Activated T-cell treated with anti-CD3 and anti-CD28 coated beads for 48 hours (primary cell): ENCODE measurements at regions not wholly inside any gene's neighbourhood (a gene's known extent, or its start where the extent isn't known, plus 50 kb on each side); places are given as distances from the start of the nearest gene placed in this dataset.
"Not testable (repeated sequence)": the region's sequence is repeated elsewhere in the genome, so short reads cannot be mapped to it uniquely, and the experiment has no call there.

Experiments used
- DNase-seq: peaks from one replicate; pipeline ENCODE4 v3.0.0-alpha.2; 2020; ENCODE audit warnings: low read depth

DNA sequence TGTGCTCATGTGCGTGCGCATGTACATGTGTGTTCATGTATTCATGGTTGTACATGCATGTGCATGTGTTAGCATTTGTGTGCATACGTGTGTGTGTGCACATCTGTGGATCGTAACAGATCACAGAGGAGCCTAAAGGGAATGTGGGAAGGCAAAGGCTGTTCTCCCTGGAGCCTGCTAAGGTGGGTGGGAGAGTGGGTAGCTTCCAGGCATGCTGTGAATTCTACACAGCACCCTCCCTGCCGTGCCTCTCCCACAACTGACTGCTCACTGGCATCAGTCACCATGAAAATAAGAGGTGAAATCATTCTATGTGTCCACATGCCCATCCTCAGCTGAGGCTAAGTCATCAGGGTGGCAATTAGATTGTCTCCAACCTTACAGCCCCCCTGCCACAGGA, 600.9 kb downstream of the MID1IP1 start:
- no peak for DNase-seq

DNA sequence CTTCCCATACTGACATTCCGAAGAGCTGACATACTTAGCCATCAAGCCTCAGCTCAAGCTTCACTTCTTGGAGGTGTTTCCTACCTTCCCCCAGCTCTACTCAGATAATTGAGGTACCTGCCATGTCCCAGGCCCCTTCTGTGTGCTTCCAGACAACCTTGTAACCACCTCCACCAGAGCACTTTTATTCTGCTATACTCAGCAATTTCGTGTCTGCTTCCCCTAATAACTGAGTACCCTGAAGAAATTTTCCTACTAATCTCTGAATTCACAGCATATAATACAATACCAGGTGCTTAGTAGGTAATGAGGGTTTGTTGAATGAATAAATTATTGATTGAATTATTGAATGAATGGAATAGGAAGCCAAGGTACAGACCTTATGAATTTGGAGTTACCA, 605.5 kb downstream of the MID1IP1 start:
- DNase-seq, result no peak

DNA sequence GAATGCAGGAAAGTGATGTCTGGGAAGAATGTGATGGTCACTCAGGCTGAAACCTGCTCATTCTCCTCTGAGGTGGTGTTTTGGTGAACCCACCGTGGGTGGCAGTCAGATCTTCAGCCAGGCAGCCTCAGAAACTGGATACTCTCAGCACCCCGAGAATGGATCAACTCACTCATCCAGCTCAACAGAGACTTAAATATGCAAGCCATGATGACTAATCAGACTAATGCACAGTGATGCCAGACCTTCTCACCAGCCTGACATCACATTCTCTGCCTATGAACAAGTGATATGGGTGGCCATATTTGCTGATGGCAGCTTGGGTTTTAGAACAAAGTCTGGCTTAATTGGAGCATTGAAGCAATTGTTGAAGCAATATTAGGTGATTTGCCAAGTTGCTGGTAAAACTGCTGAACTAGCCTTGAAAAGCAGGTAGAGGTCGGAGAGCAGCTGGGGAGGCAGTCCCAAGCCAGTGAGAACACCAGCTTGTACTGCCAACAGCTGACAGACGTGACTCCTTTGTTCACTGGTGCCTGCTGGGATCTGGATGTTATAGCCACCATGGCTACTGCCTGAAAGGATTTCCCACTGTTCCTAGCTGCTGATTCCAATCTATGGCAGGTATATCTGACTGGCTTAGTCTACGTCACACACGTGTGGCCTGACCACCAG, 608.1 kb downstream of the MID1IP1 start:
- no peak for DNase-seq

DNA sequence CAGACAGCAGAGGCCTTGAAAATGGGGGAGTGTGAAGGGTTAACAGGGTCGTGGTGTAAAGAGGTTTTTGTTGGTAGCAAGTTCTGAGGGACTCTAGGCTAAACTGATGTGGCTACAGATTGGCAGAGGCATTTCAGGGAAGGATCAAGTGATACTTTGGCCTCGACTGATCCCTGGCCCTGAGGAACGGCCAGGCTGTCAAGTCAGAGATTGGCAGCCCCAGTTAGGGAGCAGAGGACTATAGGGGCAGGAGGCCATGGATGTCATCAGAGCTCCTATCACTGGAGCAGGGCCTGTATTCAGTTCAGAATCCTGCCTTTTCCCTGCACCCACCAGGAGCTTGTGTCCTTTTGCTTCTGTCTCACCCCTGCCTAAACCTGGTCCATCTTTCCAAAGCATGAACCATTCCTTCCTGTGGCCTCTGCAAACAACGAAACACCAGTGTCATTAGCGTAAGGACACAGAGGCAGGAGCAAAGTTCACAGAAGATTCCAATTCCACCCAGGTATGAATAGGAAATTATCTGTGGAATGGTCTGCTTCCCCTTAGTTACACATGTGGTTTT, 613.1 kb downstream of the MID1IP1 start:
- no peak for DNase-seq

DNA sequence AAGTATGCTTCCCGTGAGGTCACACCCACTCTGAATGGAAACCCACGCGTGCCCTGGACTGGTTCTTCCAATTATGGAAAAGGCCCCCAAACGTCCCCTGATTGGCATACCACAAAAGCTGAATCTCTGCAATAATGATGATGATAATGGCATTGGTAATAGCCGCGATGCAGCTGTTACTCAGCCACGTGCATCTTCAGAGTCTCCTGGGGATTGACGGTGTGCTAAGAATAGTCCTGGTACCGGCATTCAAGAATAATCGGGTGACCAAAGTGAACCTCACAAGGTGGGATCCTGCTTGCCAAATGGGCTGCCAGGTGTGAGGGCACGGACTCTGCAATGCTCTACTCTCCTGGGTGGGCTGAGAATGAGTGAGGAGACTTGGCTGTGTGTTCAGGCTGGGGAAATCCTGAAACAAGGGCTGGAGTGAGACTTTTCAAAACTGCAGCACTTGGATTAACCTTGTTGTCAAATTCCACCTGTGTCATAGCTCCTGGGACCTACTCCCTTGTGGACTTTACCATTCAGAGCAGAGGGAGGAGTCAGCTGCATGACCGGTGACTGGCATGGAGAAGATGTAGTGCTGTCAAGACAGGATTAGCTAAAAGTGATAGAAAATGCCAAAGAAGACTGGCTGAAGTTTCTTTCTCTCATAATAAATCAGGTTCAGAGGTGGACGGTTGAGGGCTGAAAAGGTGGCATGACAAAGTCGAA, 615.4 kb downstream of the MID1IP1 start:
- DNase-seq, result no peak

DNA sequence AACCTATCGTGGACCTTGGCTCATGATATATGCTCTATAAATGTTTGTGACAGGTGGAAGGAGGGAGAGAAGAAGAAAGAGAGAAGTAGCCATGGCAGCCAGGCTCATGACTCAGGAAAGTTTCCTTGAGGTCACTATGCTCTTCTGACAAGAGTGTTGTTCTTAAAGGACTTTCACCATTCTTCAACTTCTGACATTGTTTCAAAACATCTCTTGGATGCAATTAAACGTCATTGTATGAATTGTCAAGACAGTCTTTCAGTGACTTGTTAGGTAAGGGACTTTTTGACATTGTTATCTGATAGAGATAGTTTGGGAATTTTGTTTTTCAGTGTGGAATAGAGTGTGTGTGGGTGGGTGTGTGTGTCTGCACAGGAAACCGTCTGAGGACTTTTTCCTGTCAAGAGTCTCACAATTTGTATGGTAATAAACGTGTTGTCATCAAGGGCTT, 617.0 kb downstream of the MID1IP1 start:
- DNase-seq, result no peak

DNA sequence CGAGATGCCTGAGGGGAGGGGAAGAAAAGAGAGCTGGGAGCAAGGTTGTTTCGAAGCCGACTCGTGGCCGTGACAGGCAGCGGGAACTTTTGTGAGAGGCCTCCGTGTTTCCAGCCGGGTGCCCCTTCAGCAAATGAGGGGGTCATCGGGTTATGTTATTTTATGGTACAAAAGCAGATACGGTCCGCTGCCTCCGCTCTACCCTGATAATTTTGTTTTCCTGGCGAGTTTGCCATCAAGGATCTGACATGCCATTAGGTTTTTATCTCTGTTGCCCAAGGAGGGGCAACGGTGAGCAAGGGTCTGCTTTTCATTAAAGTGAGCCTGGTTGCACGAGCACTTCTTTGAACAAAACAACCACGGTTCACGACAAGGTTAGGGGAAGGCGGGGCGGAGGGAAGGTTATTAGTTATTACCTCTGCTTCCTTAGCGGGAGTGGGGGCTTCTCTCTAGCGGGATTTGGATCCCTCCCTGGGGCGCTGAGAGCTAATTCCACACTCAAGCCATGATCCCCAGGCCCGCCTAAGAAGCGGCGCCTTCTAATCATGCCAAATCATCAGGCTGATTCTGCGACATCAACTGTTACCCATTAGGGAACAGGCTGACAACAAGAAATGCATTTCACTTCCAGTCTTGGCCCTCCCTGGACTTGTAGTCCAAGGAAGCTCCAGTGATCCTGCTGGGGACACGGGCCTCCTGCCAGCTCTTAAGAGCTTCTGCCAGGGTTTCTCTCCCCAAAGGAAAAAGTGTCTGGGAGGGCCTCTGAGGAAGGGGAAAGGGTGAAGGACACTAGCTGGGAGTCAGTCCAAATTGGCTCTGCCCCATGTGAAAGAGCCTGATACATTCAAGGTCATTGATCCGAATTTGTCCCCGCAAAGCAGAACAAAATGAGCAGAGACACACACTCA, 617.7 kb downstream of the MID1IP1 start:
- no peak for DNase-seq

DNA sequence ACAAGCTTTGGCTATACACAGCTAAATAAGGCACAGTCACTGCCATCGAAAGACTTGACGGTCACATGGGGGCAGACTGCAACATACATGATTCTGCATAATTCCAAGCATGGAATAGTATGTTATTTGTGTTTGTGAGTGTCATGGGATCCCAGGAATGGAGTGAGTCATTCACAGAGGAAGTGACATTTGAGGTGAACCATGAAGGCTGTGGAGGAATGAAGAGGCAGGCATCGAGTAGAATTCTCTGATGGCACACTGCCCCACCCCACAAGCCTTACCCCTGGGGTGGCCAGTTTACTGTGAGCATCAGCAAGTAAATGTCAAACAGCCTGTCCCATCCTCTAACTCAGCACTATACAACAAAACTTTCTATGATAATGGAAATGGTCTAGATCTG, 619.7 kb downstream of the MID1IP1 start:
- no peak for DNase-seq

DNA sequence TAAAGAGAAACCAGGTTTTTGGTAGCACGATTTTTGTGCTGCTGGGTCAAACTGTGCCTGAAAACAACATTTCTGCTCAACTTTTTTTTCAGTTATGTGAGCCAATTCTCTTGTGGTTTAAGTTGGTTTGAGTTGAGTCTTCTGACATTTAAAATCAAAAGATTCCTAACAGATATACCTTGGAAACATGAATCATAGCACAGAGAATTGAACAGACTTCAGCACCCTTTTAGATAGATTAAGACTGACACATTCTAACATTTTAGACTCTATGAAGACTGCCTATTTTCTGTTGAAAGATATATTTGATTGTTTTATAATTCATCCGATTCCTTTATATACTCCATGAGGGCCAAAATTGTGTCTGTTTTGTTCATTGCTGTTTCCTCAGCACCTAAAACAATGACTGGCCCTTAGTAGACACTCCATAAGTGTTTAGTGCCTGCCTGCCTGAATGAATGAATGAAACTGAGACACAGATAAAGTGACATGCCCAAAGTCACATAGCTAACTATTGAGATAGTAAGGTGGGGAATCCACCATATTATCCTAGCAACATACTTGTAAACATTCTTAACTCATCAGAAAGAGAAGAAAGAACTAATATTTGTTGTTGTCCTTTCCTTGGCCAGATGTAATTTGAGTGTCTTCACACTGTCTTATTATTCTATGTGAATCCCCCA, 624.0 kb downstream of the MID1IP1 start:
- DNase-seq, result no peak

DNA sequence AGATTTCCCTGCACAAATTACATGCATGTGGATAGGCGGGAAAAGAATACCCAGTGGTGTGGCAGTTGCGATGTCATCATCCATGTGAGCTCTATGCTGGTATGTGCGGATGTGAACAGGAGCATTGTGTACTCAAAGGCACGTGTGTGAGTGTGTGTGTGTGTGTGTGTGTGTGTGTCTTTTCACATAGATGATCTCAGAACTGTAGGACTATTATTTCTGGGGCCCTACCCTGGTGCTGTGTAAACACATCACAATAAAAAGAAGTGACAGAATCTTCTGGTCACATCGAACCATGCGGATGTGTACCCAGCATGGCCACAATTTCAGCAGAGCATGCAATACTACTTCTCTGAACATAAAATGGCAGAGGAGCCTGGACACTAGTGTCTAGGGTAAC, 624.8 kb downstream of the MID1IP1 start:
- no peak for DNase-seq

DNA sequence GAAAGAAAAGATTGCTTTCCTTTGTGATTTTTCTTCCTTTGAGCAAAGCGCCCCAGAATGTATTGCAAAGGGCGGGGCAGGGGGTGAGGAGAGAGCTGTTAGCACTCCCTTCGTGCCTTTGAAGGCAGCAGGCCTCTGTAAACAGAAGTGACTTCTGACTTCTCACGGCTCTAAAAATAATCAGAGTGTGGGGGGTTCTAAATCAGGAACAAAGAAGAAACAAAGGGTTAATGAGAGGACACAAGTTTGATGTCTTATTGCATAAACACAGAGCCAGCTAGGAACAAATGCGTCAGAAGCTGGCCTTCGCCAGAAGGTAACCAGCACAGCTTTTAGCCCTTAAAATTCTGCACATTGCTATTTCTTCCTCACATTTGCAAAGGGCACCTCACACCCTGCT, 626.2 kb downstream of the MID1IP1 start:
- DNase-seq, result no peak

DNA sequence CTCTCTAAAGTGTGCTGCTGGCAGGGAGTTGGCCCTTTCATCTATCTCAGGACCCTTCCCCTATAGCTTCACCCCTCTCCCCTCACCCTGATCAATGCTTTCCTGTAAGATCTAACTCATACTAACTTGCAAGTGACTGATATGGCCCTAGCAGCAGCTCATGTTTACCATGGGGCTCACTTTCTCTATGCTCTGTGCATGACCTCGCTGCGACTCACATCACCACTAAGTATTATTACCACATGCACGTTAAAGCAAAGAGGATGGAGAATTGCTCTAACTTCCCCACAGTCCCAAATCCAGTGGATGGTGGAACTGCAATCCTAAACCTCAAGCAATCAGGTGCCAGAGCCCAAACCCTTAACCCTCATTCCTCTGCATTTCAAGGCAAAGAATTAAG, 626.6 kb downstream of the MID1IP1 start:
- peak; percentile 36 for DNase-seq

DNA sequence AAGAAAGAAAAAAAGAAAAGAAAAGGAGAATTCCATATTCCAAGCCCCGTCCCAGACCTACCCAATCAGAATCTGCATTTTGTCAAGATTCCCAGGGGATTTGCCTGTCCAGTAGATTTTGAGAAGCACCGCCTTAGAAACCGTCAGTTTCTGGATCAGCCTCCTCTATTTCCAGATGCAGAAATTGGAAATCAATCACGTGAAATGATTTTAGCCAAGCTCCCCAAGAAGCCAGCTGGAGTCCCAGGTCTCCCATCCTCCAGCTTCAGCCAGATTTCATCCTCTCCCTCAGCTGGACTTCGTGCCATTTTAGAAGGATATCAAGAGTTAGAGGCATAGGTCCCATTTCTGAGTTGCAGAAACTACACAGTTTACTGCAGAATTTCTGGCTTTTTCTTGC, 629.3 kb downstream of the MID1IP1 start:
- DNase-seq, result no peak

DNA sequence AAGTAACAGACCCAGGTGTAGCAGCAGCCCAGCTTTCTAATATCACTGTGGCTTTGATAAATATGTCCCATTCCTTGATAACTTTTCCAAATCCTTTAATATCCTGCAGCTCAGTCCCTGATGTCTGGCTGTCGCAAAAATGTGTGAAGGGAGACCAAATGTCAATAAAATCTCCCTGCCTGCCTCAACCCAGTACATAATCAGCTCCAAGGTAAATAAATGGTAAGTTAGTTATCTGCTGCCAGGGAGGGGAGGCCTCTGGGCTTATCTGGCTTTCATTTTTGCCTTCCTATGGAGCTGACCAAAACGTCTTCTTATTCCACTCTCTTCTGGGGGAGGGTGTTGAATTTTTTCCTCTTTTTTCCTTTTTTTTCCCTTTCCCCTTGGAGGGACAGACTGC, 630.6 kb downstream of the MID1IP1 start:
- no peak for DNase-seq

DNA sequence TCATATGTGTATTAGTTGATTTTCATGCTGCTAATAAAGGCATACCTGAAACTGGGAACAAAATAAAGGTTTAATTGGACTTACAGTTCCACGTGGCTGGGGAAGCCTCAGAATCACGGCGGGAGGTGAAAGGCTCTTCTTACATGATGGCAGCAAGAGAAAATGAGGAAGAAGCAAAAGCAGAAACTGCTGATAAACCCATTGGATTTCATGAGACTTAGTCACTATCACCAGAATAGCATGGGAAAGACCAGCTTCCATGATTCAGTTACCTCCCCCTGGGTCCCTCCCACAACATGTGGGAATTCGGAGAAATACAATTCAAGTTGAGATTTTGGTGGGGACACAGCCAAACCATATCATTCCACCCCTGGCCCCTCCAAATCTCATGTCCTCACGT, 633.4 kb downstream of the MID1IP1 start:
- DNase-seq, result not testable (repeated sequence)

DNA sequence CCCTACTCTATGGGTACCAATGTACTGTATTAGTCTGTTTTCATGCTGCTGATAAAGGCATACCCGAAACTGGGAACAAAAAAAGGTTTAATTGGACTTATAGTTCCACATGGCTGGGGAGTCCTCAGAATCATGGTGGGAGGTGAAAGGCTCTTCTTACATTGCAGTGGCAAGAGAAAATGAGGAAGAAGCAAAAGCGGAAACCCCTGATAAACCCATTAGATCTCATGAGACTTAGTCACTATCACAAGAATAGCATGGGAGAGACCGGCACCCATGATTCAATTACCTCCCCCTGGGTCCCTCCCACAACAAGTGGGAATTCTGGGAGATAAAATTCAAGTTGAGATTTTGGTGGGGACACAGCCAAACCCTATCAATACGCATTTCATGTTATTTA, 635.3 kb downstream of the MID1IP1 start:
- not testable (repeated sequence) for DNase-seq

DNA sequence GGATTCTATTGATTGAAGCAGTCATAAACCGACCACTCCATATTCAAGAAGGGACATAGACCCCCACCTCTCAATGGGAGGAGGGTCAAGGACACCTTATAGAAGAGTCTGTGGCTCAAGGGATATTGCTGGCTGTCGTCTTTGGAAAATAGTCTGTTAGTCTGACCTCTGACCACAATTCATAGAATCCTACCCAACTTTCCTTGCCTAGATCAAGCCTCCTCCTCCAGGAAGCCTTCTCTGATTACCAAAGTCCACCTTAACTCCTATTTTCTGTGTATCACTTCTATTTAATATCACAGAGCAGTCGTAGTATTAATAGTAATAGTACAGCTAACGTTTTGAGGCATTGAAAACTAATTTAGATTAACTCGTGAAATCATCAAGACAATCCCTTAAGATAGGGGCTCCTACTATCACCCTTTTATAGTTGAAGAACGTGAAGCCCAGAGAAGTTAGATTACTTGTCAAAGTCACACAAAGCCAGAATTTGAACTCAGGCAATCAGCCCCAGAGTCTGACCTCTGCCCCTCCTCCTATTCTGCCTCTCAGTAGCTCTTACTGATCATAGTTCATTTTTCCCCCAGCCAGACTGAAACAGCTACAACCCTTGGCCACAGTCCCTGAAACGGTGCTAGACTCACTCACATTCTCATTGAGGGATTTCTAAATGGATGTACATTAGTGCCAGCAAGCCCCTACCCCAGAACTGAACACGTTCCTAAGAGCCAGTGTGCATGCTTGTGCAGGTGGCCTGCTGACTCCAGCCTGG, 636.6 kb downstream of the MID1IP1 start:
- DNase-seq, result no peak

DNA sequence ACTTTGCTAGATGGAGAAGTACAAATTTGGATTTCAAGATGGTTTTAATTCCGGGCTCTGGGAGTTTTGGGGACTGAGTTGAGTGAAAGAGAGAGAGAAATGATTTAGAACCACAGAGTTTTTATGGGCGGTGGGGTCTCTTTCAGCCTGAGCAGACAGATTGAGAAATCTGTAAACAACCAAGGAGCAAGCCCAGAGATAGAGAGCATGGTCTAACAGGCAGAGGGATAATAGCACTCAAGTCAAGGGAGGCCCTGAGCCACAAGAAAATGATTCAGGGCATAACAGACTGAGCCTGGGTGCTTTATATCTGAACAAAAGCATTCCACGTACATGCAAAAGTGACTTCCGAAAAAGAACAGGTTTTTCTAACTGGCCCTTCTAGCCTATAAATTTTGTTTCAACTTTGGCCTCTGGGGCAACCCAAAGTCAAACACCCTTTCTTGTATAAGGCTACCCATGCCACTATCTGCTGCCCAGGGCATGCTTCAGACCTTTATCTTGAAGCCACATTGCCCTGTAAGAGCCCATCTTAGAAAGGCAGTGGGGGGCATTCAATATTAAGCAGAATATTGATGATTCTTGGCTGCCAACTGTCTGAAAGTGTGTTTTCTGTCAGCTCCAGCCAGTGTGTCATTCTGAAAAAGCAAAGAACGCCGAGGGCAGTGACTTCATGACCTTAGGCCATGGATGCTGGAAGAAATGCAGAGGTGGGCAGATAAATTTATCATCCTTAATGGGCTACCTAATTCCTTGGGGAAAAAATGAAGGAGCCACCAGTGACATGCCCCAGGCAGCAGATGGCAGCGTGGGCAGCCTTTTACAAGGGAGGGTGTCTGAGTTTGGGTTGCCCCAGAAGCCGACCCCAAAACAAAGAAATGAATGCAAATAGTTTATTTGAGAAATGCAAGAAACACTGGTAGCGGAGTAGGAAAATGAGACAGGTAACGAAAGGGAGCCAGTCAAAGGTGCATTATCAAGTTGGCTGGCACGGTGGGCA, 637.6 kb downstream of the MID1IP1 start:
- no peak for DNase-seq

DNA sequence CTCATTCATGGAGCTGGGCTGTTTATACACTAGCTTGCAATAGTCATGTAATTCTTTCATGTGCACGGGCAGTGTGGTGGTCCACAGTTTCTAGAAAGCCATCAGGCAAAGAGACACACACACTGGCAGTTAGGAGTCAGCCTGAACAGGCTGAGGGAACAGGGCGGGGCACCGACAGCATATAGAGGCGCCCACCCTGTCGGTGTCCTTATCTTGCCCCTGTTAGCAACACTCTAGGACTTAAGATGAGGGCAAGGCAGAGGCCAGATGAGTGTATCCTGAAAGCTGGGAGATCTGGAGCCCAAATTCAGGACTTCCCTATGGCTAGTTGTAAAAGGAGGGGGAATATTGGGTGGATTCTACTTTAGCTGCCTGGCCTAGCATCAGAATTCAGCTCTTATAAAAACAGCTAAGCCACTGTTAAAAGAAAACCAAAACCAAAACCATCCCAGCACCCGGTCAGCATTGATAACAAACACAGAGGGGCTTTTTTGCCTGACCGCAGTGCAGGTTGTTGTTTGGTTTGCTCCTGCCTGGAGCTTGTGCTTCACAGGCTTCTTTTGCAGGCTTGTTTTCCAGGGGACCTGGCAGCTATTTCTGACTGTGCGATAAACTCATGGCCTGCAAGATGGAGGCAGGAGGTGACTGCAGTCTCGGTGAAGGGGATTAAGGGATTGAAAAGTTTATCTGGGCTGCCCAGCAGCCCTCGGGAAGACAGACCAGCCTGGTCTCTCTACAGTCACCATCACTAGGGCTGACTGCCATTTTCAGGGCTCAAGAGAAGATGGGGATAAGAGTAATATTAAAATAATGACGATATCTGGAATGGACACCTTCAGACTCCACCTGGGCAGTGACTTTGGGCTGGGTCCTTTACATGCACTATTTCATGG, 638.9 kb downstream of the MID1IP1 start:
- no peak for DNase-seq
